Suprapubic skin (tissue), 4 donors: ENCODE measurements at regions not wholly inside any gene's neighbourhood (a gene's known extent, or its start where the extent isn't known, plus 50 kb on each side); places are given as distances from the start of the nearest gene placed in this dataset.

Experiments used
- CTCF ChIP-seq, 2 donors: fragments of 200-600 bp in 1 of 2; fragments of 450-650 bp in 1 of 2; sonication (generic) in 1 of 2; IDR thresholded peaks; one replicate each; pipeline ENCODE4 v1.5.1; 2016 to 2019; ENCODE audit warnings: antibody characterized with exemption in 2 of 2, mild to moderate bottlenecking in 1 of 2, moderate library complexity in 1 of 2
- EP300 ChIP-seq: sonication (generic); formaldehyde crosslinking; IDR thresholded peaks from one replicate; pipeline ENCODE4 v1.6.1; 2017; ENCODE audit warnings: antibody characterized with exemption
- POLR2A ChIP-seq, 2 donors: fragments of 450-650 bp; IDR thresholded peaks; one replicate each; pipeline ENCODE4 v1.6.1; 2017; ENCODE audit warnings: antibody characterized with exemption in 2 of 2, mild to moderate bottlenecking in 2 of 2, moderate library complexity in 2 of 2
- POLR2AphosphoS5 ChIP-seq, 3 donors: sonication (generic); formaldehyde crosslinking; IDR thresholded peaks; one replicate each; pipeline ENCODE4 v1.6.1; 2017; ENCODE audit warnings: antibody characterized with exemption in 3 of 3

GRCh38 chr12:43117226-43117930, 434.6 kb downstream of the ADAMTS20 start:
- TF ChIP-seq POLR2A (IDR thresholded peaks at IDR 0.05) (no peak), CTCF (IDR thresholded peaks at IDR 0.05) (no peak), POLR2AphosphoS5 (IDR thresholded peaks at IDR 0.05) (no peak), EP300 (no peak)
